NB4 (cell line): ENCODE measurements at regions not wholly inside any gene's neighbourhood (a gene's known extent, or its start where the extent isn't known, plus 50 kb on each side); places are given as distances from the start of the nearest gene placed in this dataset.

Experiments used
- MYC ChIP-seq: IDR thresholded peaks from 2 replicates; pipeline ENCODE4 v1.6.1; 2011; ENCODE audit warnings: low read depth, low read length
- POLR2A ChIP-seq: IDR thresholded peaks from 2 replicates; pipeline ENCODE4 v1.6.1; 2011; ENCODE audit warnings: mild to moderate bottlenecking; ENCODE audit not compliant: insufficient read length; ENCODE audit errors: extremely low read depth
- TF ChIP-seq, protein P1 (sequence below): IDR thresholded peaks from one replicate; pipeline ENCODE4 v1.5.1; 2012; ENCODE audit warnings: low read depth, low read length
- TF ChIP-seq, protein P2 (sequence below): IDR thresholded peaks from 2 replicates; pipeline ENCODE4 v1.6.1; 2011; ENCODE audit warnings: low read depth, low read length

DNA sequence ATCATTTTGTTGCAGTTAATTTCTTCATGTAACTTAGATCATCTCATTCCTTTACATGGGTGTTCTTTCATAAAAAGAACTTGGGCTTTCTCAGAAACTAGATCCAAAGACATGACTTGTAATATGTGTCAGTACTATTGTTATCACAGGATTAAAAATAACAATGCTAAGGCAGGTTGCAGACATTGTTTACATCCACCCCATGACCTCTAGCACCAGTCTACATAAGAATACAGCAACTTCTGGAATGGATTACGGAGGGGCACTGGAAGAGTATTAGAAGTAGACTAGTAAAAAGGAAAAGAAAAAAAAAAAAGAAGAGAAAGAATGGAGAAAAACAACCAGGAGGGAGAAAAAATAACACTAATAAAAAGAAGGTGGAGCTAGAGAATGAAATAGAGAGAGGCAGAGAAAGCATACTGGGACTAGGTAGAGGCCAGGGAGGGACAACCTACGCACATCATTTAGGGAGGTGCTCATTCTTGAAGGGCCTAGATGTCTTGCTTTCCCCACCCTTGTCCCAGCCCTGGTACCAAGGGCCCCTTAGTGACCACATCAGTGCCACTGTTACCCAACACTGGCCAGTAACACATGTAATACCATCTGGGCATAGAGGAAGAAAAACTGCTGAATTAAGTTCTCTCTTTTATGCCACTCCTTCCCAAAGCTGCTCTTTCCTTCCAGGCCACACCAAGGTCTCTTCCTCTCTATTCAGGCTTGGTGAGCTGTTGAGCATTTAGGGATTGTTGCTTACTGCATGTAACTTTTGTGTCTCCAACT is 70.6 kb upstream of the KLF7 start:
- TF ChIP-seq, protein P1, sequence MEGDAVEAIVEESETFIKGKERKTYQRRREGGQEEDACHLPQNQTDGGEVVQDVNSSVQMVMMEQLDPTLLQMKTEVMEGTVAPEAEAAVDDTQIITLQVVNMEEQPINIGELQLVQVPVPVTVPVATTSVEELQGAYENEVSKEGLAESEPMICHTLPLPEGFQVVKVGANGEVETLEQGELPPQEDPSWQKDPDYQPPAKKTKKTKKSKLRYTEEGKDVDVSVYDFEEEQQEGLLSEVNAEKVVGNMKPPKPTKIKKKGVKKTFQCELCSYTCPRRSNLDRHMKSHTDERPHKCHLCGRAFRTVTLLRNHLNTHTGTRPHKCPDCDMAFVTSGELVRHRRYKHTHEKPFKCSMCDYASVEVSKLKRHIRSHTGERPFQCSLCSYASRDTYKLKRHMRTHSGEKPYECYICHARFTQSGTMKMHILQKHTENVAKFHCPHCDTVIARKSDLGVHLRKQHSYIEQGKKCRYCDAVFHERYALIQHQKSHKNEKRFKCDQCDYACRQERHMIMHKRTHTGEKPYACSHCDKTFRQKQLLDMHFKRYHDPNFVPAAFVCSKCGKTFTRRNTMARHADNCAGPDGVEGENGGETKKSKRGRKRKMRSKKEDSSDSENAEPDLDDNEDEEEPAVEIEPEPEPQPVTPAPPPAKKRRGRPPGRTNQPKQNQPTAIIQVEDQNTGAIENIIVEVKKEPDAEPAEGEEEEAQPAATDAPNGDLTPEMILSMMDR: no peak
- TF ChIP-seq, protein P2, sequence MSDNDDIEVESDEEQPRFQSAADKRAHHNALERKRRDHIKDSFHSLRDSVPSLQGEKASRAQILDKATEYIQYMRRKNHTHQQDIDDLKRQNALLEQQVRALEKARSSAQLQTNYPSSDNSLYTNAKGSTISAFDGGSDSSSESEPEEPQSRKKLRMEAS: no peak
- TF ChIP-seq POLR2A: no peak
- no peak for TF ChIP-seq MYC
